GM23338 (cell line): ENCODE measurements at regions not wholly inside any gene's neighbourhood (a gene's known extent, or its start where the extent isn't known, plus 50 kb on each side); places are given as distances from the start of the nearest gene placed in this dataset.

ENCODE experiments used
- ATAC-seq: fragments of 200-7000 bp; cut with Tn5 transposase; 3 replicates; pipeline ENCODE4 v1.9.1; 2020
- DNase-seq: peaks from one replicate; pipeline ENCODE4 v3.0.0-alpha.2; 2015; ENCODE audit warnings: low spot score
- H2AFZ ChIP-seq: fragments of 200-600 bp; sonication (generic); 2 replicates; pipeline ENCODE4 v1.8.0; 2016; ENCODE audit warnings: antibody characterized with exemption, mild to moderate bottlenecking, moderate library complexity
- H3F3A ChIP-seq: fragments of 200-600 bp; sonication (generic); replicated peaks from 2 replicates; pipeline ENCODE4 v1.8.0; 2017; ENCODE audit warnings: antibody characterized with exemption, mixed run types, low read depth
- H3K27ac ChIP-seq: fragments of 200-600 bp; sonication (generic); 2 replicates; pipeline ENCODE4 v1.6.1; 2016; ENCODE audit warnings: low read depth
- H3K27me3 ChIP-seq: fragments of 200-600 bp; sonication (generic); 2 replicates; pipeline ENCODE4 v1.8.0; 2016; ENCODE audit warnings: mild to moderate bottlenecking, mixed run types, moderate library complexity; ENCODE audit not compliant: insufficient read depth
- H3K36me3 ChIP-seq: fragments of 200-600 bp; sonication (generic); 2 replicates; pipeline ENCODE4 v1.8.0; 2016; ENCODE audit warnings: mild to moderate bottlenecking; ENCODE audit not compliant: insufficient read depth
- H3K4me1 ChIP-seq: fragments of 200-600 bp; sonication (generic); 2 replicates; pipeline ENCODE4 v1.8.0; 2016; ENCODE audit warnings: mild to moderate bottlenecking, moderate library complexity; ENCODE audit not compliant: insufficient read depth
- H3K4me2 ChIP-seq: fragments of 200-600 bp; sonication (generic); 2 replicates; pipeline ENCODE4 v1.7.1; 2017; ENCODE audit warnings: mixed run types
- H3K4me3 ChIP-seq: fragments of 200-600 bp; sonication (generic); 2 replicates; pipeline ENCODE4 v1.6.1; 2016; ENCODE audit warnings: mixed run types
- H3K79me2 ChIP-seq: fragments of 200-600 bp; sonication (generic); replicated peaks from 2 replicates; pipeline ENCODE4 v1.8.0; 2017; ENCODE audit warnings: mild to moderate bottlenecking; ENCODE audit not compliant: insufficient read depth
- H3K9me2 ChIP-seq: fragments of 200-600 bp; sonication (generic); 2 replicates; pipeline ENCODE4 v1.8.0; 2017; ENCODE audit not compliant: insufficient read depth
- H4K20me1 ChIP-seq: fragments of 200-600 bp; sonication (generic); replicated peaks from 2 replicates; pipeline ENCODE4 v1.8.0; 2017; ENCODE audit warnings: mild to moderate bottlenecking; ENCODE audit not compliant: insufficient read depth
- H3K27ac Mint-ChIP-seq: 2 replicates; pipeline ENCODE4 v1.8.0; 2020; ENCODE audit warnings: inconsistent platforms, mild to moderate bottlenecking, moderate library complexity, mixed read lengths
- H3K27me3 Mint-ChIP-seq: 3 replicates; pipeline ENCODE4 v1.8.0; 2022; ENCODE audit warnings: low read depth, mild to moderate bottlenecking, moderate library complexity, mixed read lengths, inconsistent platforms; ENCODE audit not compliant: insufficient read depth, poor library complexity
- H3K36me3 Mint-ChIP-seq: 3 replicates; pipeline ENCODE4 v1.8.0; 2021; ENCODE audit warnings: low read depth, mild to moderate bottlenecking, inconsistent platforms, moderate library complexity, mixed read lengths
- H3K4me1 Mint-ChIP-seq: 3 replicates; pipeline ENCODE4 v1.8.0; 2020; ENCODE audit warnings: mild to moderate bottlenecking, inconsistent platforms, mixed read lengths
- H3K4me3 Mint-ChIP-seq: 3 replicates; pipeline ENCODE4 v1.8.0; 2021; ENCODE audit warnings: moderate library complexity, mild to moderate bottlenecking, inconsistent platforms, mixed read lengths
- H3K9me3 Mint-ChIP-seq: 3 replicates; pipeline ENCODE4 v1.8.0; 2020; ENCODE audit warnings: moderate library complexity, mild to moderate bottlenecking, inconsistent platforms, mixed read lengths
- CREB1 ChIP-seq: fragments of 250-450 bp; sonication (Bioruptor Pico); IDR thresholded peaks from 2 replicates; pipeline ENCODE4 v1.5.0; 2020; ENCODE audit warnings: low read depth, mild to moderate bottlenecking, moderate library complexity
- ETS1 ChIP-seq: IDR thresholded peaks from 2 replicates; pipeline ENCODE4 v1.6.1; 2016; ENCODE audit warnings: antibody characterized with exemption
- EZH2phosphoT487 ChIP-seq: fragments of 200-600 bp; sonication (generic); IDR thresholded peaks from one replicate; pipeline ENCODE4 v1.8.1; 2018; ENCODE audit warnings: antibody characterized with exemption; ENCODE audit not compliant: unreplicated experiment
- JUNB ChIP-seq: IDR thresholded peaks from one replicate; pipeline ENCODE4 v1.6.1; 2016; ENCODE audit warnings: antibody characterized with exemption; ENCODE audit not compliant: unreplicated experiment
- POLR2AphosphoS5 ChIP-seq: IDR thresholded peaks from 2 replicates; pipeline ENCODE4 v1.6.1; 2016; ENCODE audit warnings: antibody characterized with exemption, low read depth
- STAT1 ChIP-seq: IDR thresholded peaks from one replicate; pipeline ENCODE4 v1.6.1; 2016; ENCODE audit warnings: antibody characterized with exemption; ENCODE audit not compliant: unreplicated experiment
- ZNF331 ChIP-seq: fragments of 250-450 bp; sonication (Bioruptor Pico); IDR thresholded peaks from 2 replicates; pipeline ENCODE4 v1.5.0; 2020; ENCODE audit warnings: low read depth, mild to moderate bottlenecking, moderate library complexity
- ZNF462 ChIP-seq: fragments of 250-450 bp; sonication (Bioruptor Pico); IDR thresholded peaks from 2 replicates; pipeline ENCODE4 v1.5.0; 2020; ENCODE audit warnings: mild to moderate bottlenecking, moderate library complexity

- TF ChIP-seq ZNF462 (CRISPR knock-in tag) (peak; percentile 99), POLR2AphosphoS5 (0 out of 2 replicates have a peak, but pooled peaks have one; percentile 33), ETS1 (peak; percentile 80), EZH2phosphoT487 (no peak), JUNB (no peak)
Observed at GRCh38 chr2:103401621-103402020, 639.8 kb downstream of the TMEM182 start (continued).

GRCh38 chr2:103402336-103402735 lies 640.5 kb downstream of the TMEM182 start:
- peak overlapping the region; percentile 24 for H3K4me2 ChIP-seq
- peaks cover 56% of the 10 kb centered on the region for H3K4me1 Mint-ChIP-seq
- TF ChIP-seq ZNF462 (CRISPR knock-in tag): no peak
- no peak for TF ChIP-seq STAT1
- no peak for TF ChIP-seq POLR2AphosphoS5
- no peak for TF ChIP-seq CREB1 (CRISPR knock-in tag)
- TF ChIP-seq ZNF331 (CRISPR knock-in tag): no peak

More at GRCh38 chr2:103402336-103402735, 640.5 kb downstream of the TMEM182 start:
- Mint-ChIP-seq H3K9me3 (peaks cover 3% of the 10 kb centered on the region; the same call in 1 of the 3 replicates), H3K27me3 (peaks cover 2% of the 10 kb centered on the region), H3K36me3 (peaks cover 12% of the 10 kb centered on the region), H3K27ac (peak overlapping the region; percentile 96), H3K4me3 (peak overlapping the region; percentile 31; the same call in 1 of the 3 replicates)
- 0 out of 2 replicates have a peak overlapping the region, but pooled peaks have one; percentile 2 for H3K4me3 ChIP-seq
- H4K20me1 ChIP-seq: no peaks in the 10 kb centered on the region
- no peaks in the 10 kb centered on the region for H3F3A ChIP-seq
- H3K27ac ChIP-seq: peak overlapping the region; percentile 21; the same call in 1 of the 2 replicates
- H3K36me3 ChIP-seq: no peaks in the 10 kb centered on the region
- no peaks in the 10 kb centered on the region for H3K79me2 ChIP-seq
- H3K4me1 ChIP-seq: peaks cover 33% of the 10 kb centered on the region
- no peak for DNase-seq
- ATAC-seq: peak; percentile 19; the same call in 2 of the 3 replicates
- no peaks in the 10 kb centered on the region for H3K9me2 ChIP-seq
- H2AFZ ChIP-seq: no peak overlapping the region
- no peaks in the 10 kb centered on the region for H3K27me3 ChIP-seq
